MG63 (cell line): ENCODE measurements at regions not wholly inside any gene's neighbourhood (a gene's known extent, or its start where the extent isn't known, plus 50 kb on each side); places are given as distances from the start of the nearest gene placed in this dataset.
"Not testable (repeated sequence)": the region's sequence is repeated elsewhere in the genome, so short reads cannot be mapped to it uniquely, and the experiment has no call there.

ENCODE experiments used
- DNase-seq: peaks from one replicate; pipeline ENCODE4 v3.0.0-alpha.2; 2020
- H3K27me3 ChIP-seq: fragments of 250-450 bp; sonication (Bioruptor Pico); 2 replicates; pipeline ENCODE4 v1.5.1; 2020; ENCODE audit warnings: mild to moderate bottlenecking, moderate library complexity
- H3K36me3 ChIP-seq: fragments of 250-450 bp; sonication (Bioruptor Pico); 2 replicates; pipeline ENCODE4 v1.5.1; 2020; ENCODE audit warnings: mild to moderate bottlenecking, moderate library complexity
- H3K4me3 ChIP-seq: fragments of 250-450 bp; sonication (Bioruptor Pico); 2 replicates; pipeline ENCODE4 v1.5.1; 2020; ENCODE audit warnings: mild to moderate bottlenecking, moderate library complexity
- H3K9me3 ChIP-seq: fragments of 250-450 bp; sonication (Bioruptor Pico); 2 replicates; pipeline ENCODE4 v1.5.1; 2020; ENCODE audit warnings: mild to moderate bottlenecking, moderate library complexity

GRCh38 chrX:16067886-16068515, 55.4 kb upstream of the GRPR start:
- no peaks in the 10 kb centered on the region for H3K36me3 ChIP-seq
- no peak overlapping the region for H3K4me3 ChIP-seq
- H3K9me3 ChIP-seq: no peaks in the 10 kb centered on the region
- no peaks in the 10 kb centered on the region for H3K27me3 ChIP-seq
- DNase-seq: no peak

GRCh38 chrX:16063921-16064320, 59.4 kb upstream of the GRPR start:
- no peaks in the 10 kb centered on the region for H3K9me3 ChIP-seq
- no peak for DNase-seq
- H3K27me3 ChIP-seq: no peaks in the 10 kb centered on the region
- no peaks in the 10 kb centered on the region for H3K36me3 ChIP-seq
- H3K4me3 ChIP-seq: no peak overlapping the region

- Histone ChIP-seq H3K4me3 (no peak overlapping the region), H3K9me3 (no peaks in the 10 kb centered on the region), H3K27me3 (no peaks in the 10 kb centered on the region), H3K36me3 (no peaks in the 10 kb centered on the region)
- no peak for DNase-seq
These were observed 60.2 kb upstream of the GRPR start for GRCh38 chrX:16063141-16063540.

- no peaks in the 10 kb centered on the region for H3K9me3 ChIP-seq
- H3K36me3 ChIP-seq: no peaks in the 10 kb centered on the region
- no peak overlapping the region for H3K4me3 ChIP-seq
- H3K27me3 ChIP-seq: no peaks in the 10 kb centered on the region
- DNase-seq: no peak
These were observed 62.1 kb upstream of the GRPR start for GRCh38 chrX:16061296-16061695.

DNA sequence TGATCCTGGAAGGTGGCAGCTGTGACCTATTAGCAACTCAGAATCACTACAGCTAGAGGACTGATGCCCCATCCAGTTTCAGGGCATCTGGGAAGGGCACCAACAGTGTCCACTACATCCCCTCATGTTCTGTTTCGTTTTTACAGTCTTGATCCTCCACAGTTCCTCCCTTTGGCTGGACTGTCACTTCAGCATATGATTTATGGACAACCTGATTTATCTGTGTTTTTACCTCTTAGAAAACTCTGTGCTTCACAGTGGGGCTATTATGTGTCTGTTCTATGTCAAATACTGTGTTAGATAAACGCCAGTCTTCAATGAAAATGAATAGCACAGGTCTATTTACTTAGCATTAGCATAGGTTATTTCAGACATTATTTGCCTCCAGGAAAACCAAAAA, 63.1 kb upstream of the GRPR start:
- Histone ChIP-seq H3K27me3 (no peaks in the 10 kb centered on the region), H3K9me3 (no peaks in the 10 kb centered on the region), H3K36me3 (no peaks in the 10 kb centered on the region), H3K4me3 (no peak overlapping the region)
- DNase-seq: no peak

DNA sequence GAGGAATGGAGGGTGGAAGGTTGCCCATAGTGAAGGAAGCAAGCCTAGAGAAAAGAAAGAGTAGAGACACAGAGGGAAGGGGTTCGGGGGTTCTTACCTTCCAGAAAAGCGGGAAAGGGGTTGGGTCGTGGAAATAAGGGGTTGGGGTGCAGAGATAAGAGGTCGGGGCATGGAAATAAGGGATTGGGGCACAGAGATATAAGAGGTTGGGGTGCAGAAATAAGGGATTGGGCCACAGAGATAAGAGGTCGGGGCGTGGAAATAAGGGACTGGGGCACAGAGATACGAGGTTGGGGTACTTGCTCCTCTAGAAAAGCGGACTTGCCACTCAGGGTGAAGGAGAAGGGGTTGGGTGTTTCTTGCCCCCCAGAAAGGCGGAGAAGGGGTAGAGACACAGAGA, 74.2 kb upstream of the GRPR start:
- H3K36me3 ChIP-seq, H3K4me3 ChIP-seq, H3K27me3 ChIP-seq, H3K9me3 ChIP-seq, DNase-seq: not testable (repeated sequence)

GRCh38 chrX:16042980-16043379, 80.4 kb upstream of the GRPR start:
- H3K9me3 ChIP-seq: no peaks in the 10 kb centered on the region
- no peak for DNase-seq
- no peak overlapping the region for H3K4me3 ChIP-seq
- no peaks in the 10 kb centered on the region for H3K27me3 ChIP-seq
- no peaks in the 10 kb centered on the region for H3K36me3 ChIP-seq

GRCh38 chrX:16039834-16040233, 83.5 kb upstream of the GRPR start:
- Histone ChIP-seq H3K27me3 (no peaks in the 10 kb centered on the region), H3K4me3 (no peak overlapping the region), H3K36me3 (no peaks in the 10 kb centered on the region), H3K9me3 (no peaks in the 10 kb centered on the region)
- DNase-seq: no peak

GRCh38 chrX:16039363-16039762, 84.0 kb upstream of the GRPR start:
- Histone ChIP-seq H3K36me3 (no peaks in the 10 kb centered on the region), H3K9me3 (no peaks in the 10 kb centered on the region), H3K27me3 (no peaks in the 10 kb centered on the region), H3K4me3 (no peak overlapping the region)
- DNase-seq: no peak

- DNase-seq: no peak
- Histone ChIP-seq H3K36me3 (no peaks in the 10 kb centered on the region), H3K9me3 (no peaks in the 10 kb centered on the region), H3K27me3 (no peaks in the 10 kb centered on the region), H3K4me3 (no peak overlapping the region)
These were observed 90.0 kb upstream of the GRPR start for GRCh38 chrX:16033331-16033730.

GRCh38 chrX:16028576-16028975, 94.8 kb upstream of the GRPR start:
- Histone ChIP-seq H3K9me3 (no peaks in the 10 kb centered on the region), H3K4me3 (no peak overlapping the region), H3K36me3 (no peaks in the 10 kb centered on the region), H3K27me3 (no peaks in the 10 kb centered on the region)
- no peak for DNase-seq

DNA sequence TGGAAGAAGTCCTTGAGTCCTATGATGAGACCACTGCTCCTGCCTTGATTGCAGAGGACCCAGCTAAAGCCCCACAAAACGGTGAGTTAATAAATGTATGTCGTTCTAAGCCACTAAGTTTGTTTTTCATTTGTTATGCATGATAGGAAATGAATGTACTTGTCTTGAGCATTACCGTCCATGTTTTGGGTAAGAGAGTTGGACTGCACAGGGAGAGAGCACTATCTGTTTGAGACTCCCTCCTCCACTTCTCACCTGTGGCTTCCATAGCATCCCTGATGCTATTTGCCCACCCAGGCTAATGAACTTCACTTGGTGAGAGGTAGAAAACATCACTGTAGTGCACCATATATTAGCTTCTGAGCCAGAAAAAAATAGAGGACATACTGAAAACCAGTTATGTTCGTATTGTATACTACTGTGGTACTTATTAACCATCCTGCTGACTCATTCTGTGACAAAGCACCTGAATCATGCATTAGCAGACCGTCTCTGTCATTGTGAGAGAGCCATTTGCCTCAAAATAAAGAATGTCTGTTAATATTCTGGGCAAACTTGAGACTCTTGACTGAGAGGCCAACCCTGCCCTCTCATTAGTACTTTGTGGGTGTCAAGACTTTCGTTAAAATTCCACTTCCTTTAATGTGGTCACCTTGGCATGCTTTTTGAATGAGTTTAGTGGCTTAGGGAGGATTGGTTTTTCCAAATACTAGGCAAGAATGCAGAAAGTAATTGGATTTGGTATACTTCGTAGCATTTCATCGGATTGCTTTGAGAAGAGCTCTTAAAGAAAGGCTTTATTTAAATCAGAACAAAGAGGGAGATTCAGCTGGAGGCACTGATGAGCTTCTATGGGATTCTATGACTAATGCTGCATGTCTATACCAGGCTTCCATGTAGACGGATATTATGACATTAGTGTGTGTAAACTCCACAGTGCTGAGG, 99.3 kb upstream of the GRPR start:
- H3K36me3 ChIP-seq: no peaks in the 10 kb centered on the region
- H3K9me3 ChIP-seq: no peaks in the 10 kb centered on the region
- H3K27me3 ChIP-seq: no peaks in the 10 kb centered on the region
- H3K4me3 ChIP-seq: no peak overlapping the region
- DNase-seq: no peak

DNA sequence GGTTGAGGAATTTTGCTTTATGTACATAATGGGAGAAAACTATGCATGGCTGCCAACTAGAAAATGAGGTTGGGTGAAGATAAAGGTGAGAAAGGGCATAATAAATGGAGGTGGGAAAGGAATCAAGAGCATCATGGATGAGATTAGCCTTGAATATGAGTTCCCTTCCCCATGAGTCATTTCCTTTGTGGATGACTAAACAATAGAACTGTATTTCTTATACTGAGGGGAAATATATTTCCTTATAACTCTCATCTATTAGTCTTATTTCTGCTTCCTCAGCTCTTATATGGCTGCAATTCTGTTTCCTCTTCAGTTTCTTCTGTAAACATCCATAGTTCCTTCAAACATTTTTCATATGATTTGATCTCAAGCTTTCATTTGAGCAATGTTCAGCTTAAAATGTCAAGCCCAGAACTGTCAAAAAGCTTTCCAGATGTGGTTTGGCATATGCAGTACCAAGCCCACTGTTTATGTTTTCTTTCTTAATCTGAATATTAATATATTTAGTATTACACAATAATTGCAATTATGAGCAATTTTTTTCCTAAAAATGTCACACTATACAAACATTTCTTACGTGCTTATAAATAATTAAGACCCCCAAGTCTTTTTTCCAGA, 100.7 kb upstream of the GRPR start:
- Histone ChIP-seq H3K4me3 (no peak overlapping the region), H3K36me3 (no peaks in the 10 kb centered on the region), H3K9me3 (no peaks in the 10 kb centered on the region), H3K27me3 (no peaks in the 10 kb centered on the region)
- no peak for DNase-seq

DNA sequence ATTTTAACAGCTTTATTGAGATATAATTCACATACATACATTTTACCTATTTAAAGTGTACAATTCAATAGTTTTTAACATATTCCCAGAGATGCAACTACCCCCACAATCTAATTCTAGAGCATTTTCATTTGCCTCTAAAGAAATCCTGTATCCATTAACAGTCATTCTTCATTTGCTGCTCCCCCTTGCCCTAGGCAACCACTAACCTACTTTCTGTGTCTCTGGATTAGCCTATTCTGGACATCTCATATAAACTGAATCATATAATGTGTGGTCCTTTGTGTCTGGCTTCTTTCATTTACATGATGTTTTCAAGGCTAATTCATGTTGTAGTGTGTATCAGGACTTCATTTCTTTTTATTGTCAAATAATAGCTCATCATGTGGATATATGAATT, 105.1 kb upstream of the GRPR start:
- H3K27me3 ChIP-seq: no peaks in the 10 kb centered on the region
- H3K4me3 ChIP-seq: no peak overlapping the region
- H3K36me3 ChIP-seq: no peaks in the 10 kb centered on the region
- H3K9me3 ChIP-seq: no peaks in the 10 kb centered on the region
- no peak for DNase-seq

DNA sequence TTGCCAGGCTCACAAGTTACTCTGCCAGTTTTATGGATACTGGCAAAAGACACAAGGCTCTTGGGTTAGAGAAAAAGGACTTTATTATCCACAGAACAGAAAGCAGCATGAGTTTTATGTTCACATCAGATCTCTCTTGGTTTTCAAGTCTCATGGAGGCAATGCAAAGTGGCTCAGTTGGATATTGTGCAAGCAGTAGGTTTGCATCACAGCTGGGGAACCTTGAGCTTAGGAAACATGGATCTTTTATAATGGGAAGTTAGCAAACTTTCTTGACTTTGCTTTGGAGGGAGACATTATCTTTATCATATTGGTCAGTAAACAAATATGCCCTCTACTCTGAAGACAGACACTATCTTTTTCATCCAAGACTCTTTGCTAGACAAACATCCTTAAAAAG, 109.2 kb upstream of the GRPR start:
- Histone ChIP-seq H3K36me3 (no peaks in the 10 kb centered on the region), H3K27me3 (no peaks in the 10 kb centered on the region), H3K9me3 (no peaks in the 10 kb centered on the region), H3K4me3 (no peak overlapping the region)
- DNase-seq: no peak

- Histone ChIP-seq H3K27me3 (no peaks in the 10 kb centered on the region), H3K36me3 (no peaks in the 10 kb centered on the region), H3K4me3 (no peak overlapping the region), H3K9me3 (no peaks in the 10 kb centered on the region)
- DNase-seq: no peak
These were observed 111.1 kb upstream of the GRPR start for GRCh38 chrX:16012250-16012649.

- Histone ChIP-seq H3K9me3 (no peaks in the 10 kb centered on the region), H3K4me3 (no peak overlapping the region), H3K27me3 (no peaks in the 10 kb centered on the region), H3K36me3 (no peaks in the 10 kb centered on the region)
- DNase-seq: no peak
These were observed 117.4 kb upstream of the GRPR start for GRCh38 chrX:16005917-16006316.

DNA sequence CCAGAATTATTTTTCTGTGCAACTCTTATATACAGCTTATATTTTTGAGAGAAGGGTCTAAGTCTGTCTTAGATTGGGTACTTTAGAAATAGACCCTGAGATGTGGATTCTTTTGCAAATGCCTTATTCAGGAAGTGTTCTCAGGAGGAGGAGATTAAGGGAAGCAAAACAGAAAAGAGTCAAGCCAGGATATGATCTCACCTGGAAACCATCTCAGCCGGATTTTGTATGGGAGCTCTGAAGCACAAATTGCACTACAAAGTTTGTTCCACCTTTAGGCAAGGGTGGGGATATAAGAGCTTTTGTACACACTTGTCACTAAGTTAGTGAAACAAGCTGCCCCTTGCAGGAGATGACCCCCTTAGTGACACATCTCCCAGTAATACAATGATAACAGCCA, 121.2 kb upstream of the GRPR start:
- Histone ChIP-seq H3K9me3 (no peaks in the 10 kb centered on the region), H3K4me3 (no peak overlapping the region), H3K36me3 (no peaks in the 10 kb centered on the region), H3K27me3 (no peaks in the 10 kb centered on the region)
- DNase-seq: no peak
